ENCODE measurements at regions not wholly inside any gene's neighbourhood (a gene's known extent, or its start where the extent isn't known, plus 50 kb on each side); places are given as distances from the start of the nearest gene placed in this dataset.
"Not testable (repeated sequence)": the region's sequence is repeated elsewhere in the genome, so short reads cannot be mapped to it uniquely, and the experiment has no call there.

GRCh38 chrX:114272096-114272686, 311.7 kb upstream of the HTR2C start:
- no peak for DNase-seq (ENCODE audit: low spot score)

- DNase-seq (ENCODE audit: low spot score), result not testable (repeated sequence)
These were observed 313.5 kb upstream of the HTR2C start for GRCh38 chrX:114270371-114270770.

GRCh38 chrX:114268643-114269042, 315.2 kb upstream of the HTR2C start:
- DNase-seq (ENCODE audit: low spot score), result no peak

- no peak for DNase-seq (ENCODE audit: low spot score)
These were observed 316.7 kb upstream of the HTR2C start for GRCh38 chrX:114267142-114267541.

GRCh38 chrX:114252186-114252585, 331.7 kb upstream of the HTR2C start:
- no peak for DNase-seq (ENCODE audit: low spot score)

- no peak for DNase-seq (ENCODE audit: low spot score)
These were observed 332.3 kb upstream of the HTR2C start for GRCh38 chrX:114251575-114251974.

- no peak for DNase-seq (ENCODE audit: low spot score)
These were observed 362.4 kb upstream of the HTR2C start for GRCh38 chrX:114221445-114221844.

GRCh38 chrX:114210879-114211278, 373.0 kb upstream of the HTR2C start:
- DNase-seq (ENCODE audit: low spot score), result no peak

GRCh38 chrX:114201622-114202021, 382.3 kb upstream of the HTR2C start:
- DNase-seq (ENCODE audit: low spot score), result no peak

- no peak for DNase-seq (ENCODE audit: low spot score)
These were observed 402.7 kb upstream of the HTR2C start for GRCh38 chrX:114181195-114181594.

- DNase-seq (ENCODE audit: low spot score), result no peak
These were observed 405.8 kb upstream of the HTR2C start for GRCh38 chrX:114178126-114178525.

- DNase-seq (ENCODE audit: low spot score), result not testable (repeated sequence)
These were observed 416.6 kb upstream of the HTR2C start for GRCh38 chrX:114167276-114167675.

- DNase-seq (ENCODE audit: low spot score), result no peak
These were observed 417.3 kb upstream of the HTR2C start for GRCh38 chrX:114166601-114167000.

GRCh38 chrX:114165537-114165936, 418.3 kb upstream of the HTR2C start:
- DNase-seq (ENCODE audit: low spot score), result no peak

GRCh38 chrX:114162068-114162735, 421.7 kb upstream of the HTR2C start:
- DNase-seq (ENCODE audit: low spot score), result no peak

- no peak for DNase-seq (ENCODE audit: low spot score)
These were observed 431.1 kb upstream of the HTR2C start for GRCh38 chrX:114152801-114153200.

GRCh38 chrX:114152130-114152529, 431.8 kb upstream of the HTR2C start:
- DNase-seq (ENCODE audit: low spot score), result no peak

GRCh38 chrX:114134465-114134864, 449.4 kb upstream of the HTR2C start:
- no peak for DNase-seq (ENCODE audit: low spot score)

GRCh38 chrX:114127411-114128025, 456.4 kb upstream of the HTR2C start:
- DNase-seq (ENCODE audit: low spot score), result no peak

- DNase-seq (ENCODE audit: low spot score), result no peak
These were observed 456.9 kb upstream of the HTR2C start for GRCh38 chrX:114127005-114127404.

- DNase-seq (ENCODE audit: low spot score), result no peak
These were observed 482.8 kb upstream of the HTR2C start for GRCh38 chrX:114101081-114101480.

GRCh38 chrX:114097866-114098265, 486.0 kb upstream of the HTR2C start:
- DNase-seq (ENCODE audit: low spot score), result no peak

GRCh38 chrX:114097427-114097826, 486.5 kb upstream of the HTR2C start:
- no peak for DNase-seq (ENCODE audit: low spot score)

- DNase-seq (ENCODE audit: low spot score), result no peak
These were observed 488.1 kb upstream of the HTR2C start for GRCh38 chrX:114095789-114096188.
